Stimulated activated CD4-positive, alpha-beta T cell treated with anti-CD3 and anti-CD28 coated beads, TNF-alpha, amount 100 ng/mL, for 48 hours (primary cell): ENCODE measurements at regions not wholly inside any gene's neighbourhood (a gene's known extent, or its start where the extent isn't known, plus 50 kb on each side); places are given as distances from the start of the nearest gene placed in this dataset.
A peak's percentile ranks its signal among the peaks of the same experiment; 100 is the strongest.
"Not testable (repeated sequence)": the region's sequence is repeated elsewhere in the genome, so short reads cannot be mapped to it uniquely, and the experiment has no call there.

ENCODE experiments used
- DNase-seq, 3 donors: peaks; one replicate each; pipeline ENCODE4 v3.0.0-alpha.2; 2020; ENCODE audit warnings: low read depth in 3 of 3

DNA sequence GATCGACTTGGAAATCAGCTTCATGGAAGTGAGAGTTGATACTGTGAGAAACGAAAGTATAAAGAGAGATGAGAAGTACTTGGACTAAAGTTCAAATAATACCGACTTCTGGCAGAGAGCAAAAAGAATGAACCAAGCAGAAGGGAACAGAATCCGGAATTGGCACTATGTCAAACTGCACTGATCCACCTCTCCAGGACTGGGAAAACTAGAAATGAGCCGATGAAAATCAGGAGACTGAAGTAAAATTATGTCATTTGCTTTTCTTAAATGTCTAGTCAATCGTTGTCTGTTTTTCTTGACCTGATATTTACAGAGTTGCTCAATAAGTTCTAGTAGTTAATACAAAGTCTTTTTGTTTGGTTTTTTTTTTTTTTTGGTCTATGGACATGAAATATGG is 163.0 kb upstream of the FOXG1 start:
- no peak for DNase-seq

DNA sequence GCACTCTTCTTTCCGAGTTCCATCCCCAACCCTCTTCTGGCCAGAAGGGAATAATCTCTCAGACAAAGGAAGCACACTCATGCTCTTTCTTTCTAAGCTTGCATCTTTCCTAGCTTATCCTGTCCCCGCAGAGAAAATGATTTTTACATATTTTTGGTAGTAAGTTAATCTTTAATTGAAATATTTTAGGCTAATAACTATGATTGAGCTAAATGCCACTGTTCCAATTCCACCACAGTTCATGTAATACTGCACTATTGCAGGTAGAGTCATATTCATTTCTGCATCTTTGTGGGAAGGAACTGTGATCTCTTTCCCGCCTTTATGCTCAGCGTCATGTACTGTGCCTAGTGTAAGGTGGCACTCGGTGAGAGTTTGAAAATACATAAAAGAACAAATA is 158.9 kb upstream of the FOXG1 start:
- no peak for DNase-seq

DNA sequence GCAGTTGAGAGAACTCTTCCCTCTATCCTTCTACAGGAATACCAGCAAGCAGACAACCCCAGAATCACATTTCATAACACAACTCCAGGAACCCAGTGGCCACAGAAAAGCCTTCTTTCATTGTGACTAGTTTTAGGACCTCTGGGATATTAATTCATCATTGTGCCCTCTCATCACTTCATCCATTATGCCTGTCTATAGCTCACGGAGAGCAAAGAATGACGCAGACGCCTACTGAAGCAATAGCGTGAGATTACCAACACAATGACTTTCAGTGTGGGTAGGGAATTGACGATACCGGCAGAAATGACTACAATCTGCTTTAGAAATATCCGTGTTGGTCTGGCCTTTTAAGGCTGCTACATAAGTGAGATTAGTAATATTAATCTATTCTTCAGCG is 158.1 kb upstream of the FOXG1 start:
- no peak for DNase-seq

DNA sequence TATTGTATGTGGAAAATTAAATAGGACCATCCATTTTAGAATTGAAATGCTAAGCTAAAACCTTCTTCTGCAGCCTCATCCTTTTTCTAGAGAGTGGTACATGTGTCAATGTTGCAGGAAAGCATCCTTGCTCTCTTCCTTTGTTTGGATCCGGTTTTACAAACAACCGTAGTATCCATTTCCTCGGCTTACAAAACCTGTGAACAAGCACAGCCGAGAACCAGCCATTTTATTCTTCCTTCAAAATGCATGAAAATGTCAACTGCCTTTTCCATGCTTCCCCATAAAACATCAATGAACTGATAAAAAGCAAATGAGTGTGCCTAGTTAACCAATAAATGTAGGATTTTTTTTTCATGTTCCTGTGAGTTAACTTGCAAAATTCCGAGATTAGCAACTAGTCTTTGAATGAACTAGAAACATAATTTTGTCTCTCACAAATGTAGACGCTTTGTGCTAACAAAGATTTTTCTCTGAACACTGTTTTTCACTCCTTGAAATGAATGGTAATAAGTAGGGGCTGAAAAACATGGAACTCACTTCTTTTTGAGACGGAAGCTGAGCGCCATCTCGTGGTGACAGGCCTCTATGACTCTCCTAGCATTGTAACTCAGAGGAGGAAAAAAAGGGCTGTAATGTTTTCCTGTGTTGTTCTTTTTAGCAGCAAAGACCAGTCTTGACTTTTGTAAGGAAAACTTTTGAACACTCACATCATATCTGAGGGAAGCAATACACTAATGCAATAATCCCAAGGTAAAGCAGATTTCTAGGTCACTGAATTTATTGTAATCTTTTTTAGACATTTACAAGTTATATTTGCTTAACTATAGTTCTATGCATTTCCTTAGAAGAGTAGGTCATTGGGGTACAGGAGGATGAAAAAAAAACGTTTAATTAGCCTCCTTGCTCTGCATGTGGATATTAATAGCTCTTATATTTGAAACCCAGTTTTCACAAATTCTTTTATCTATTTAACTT is 157.4 kb upstream of the FOXG1 start:
- peak in 1 of 3 donors; percentile 2 for DNase-seq

DNA sequence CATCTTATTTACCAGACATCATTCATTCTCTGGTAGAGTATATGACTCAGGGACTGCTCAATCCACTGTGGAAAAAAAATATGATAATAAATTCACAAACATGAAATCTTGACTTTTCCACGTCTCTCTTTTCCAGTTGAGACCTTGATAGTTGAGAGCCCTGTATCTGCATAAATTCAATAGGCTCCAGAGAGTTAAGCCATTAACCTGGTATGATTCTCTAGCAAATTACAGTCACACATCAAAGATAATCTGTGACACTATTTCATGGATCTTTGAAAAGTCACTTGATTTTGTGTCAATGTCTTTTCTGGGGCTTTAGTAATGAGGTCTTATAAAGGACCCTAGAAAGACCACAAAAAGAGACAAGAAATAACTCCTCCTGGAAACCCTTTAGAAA is 154.2 kb upstream of the FOXG1 start:
- no peak for DNase-seq

DNA sequence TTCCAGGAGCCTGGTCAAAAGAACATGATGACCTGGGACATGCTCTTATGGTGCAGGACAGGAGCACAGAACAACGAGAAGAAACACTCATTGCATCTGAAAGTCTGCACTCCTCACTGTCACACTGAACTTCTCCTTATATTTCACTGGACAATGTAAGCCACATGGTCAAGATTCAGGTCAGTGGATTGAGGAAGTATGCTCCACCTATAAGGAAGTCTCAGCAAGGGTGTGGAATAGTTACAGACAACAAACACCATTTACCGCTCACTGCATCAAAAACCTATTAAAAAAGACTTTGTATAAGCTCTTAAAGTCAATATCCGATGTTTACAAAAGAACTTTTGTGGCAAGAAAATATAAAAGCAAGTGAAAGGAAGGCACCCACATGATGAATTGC is 153.1 kb upstream of the FOXG1 start:
- DNase-seq = no peak

DNA sequence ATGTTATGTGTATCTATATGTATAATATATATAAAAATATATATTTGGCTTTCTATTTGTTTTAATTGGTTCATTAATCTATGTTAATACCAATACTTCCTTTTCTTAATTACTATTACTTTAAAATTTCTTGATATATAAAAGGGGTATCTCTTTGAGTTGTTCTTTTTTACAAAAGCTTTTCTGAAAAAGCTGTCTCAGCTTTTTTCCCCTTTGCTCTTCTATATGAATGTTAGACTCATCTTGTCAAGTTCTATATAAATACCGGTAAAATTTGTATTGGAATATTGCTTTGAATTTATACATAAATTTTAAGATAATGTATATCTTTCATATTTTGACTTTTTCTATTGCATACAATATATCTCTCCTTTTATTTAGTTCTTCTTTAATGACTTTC is 139.8 kb upstream of the FOXG1 start:
- no peak for DNase-seq

DNA sequence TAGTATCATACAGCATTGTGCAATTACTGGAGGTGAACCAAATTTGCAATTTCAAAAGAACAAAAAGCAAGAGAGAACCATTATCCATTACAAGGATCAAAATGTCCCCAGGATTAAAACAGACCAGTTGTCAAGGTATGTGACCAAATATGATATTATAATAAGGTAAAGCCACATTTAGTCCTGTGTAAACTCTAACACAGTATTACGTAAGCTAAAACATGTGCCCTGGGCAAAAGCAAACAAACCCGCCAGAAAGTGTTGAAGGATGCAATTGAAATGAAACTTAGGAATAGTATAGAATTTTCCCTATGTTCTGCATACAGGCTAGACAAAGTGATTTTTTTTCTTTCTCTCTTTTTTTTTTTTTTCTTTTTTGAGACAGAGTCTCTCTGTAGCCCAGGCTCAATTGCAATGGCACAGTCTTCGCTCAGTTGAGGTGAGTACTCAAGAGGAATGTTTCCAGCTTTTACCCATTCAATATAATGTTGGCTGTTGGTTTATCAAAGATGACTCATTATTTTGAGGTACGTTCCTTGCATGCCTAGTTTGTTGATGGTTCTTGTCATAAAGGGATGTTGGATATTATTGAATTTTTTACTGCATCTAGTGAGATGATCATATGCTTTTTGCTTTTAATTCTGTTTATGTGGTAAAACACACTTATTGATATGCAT is 137.1 kb upstream of the FOXG1 start:
- no peak for DNase-seq

DNA sequence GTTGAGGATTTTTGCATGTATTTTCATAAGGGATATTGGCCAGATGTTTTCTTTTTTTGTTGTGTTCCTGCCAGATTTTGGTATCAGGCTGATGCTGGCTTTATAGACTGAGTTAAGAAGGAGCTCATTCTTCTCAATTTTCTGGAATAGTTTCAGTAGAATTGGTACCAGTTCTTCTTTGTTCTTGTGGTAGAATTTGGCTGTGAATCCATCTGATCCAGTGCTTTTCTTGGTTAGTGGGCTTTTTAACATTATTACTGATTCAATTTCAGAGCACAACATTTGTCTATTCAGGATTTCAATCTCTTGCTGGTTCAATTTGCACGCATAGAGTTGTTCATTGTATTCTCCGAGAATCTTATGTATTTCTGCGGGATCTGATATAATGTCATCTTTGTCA is 136.5 kb upstream of the FOXG1 start:
- no peak for DNase-seq

DNA sequence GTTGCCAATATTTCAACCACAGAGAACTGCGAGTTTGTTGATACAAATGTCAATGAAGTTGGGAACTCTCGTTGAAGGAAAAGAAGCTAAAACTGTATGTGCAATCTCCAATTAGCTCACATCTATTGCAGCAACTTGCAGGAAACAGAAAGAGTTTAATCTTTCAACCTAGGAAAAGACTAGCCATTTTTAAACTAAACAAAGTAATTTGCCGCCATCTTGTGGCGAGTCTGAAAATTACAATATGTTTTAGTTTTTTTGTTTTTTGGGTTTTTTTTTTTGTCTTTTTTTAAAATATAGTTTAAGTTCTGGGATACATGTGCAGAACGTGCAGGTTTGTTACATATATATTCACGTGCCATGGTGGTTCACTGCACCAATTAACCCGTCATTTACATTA is 131.2 kb upstream of the FOXG1 start:
- DNase-seq = peak in 1 of 3 donors; percentile 1

DNA sequence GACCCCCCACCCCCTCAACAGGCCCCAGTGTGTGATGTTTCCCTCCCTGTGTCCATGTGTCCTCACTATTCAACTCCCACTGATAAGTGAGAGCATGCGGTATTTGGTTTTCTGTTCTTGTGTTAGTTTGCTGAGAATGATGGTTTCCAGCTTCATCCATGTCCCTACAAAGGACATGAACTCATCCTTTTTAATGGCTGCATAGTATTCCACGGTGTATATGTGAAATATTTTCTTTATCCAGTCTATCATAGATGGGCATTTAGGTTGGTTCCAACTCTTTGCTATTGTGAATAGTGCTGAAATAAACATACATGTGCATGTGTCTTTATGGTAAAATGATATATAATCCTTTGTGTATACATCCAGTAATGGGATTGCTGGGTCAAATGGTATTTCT is 130.8 kb upstream of the FOXG1 start:
- not testable (repeated sequence) for DNase-seq

DNA sequence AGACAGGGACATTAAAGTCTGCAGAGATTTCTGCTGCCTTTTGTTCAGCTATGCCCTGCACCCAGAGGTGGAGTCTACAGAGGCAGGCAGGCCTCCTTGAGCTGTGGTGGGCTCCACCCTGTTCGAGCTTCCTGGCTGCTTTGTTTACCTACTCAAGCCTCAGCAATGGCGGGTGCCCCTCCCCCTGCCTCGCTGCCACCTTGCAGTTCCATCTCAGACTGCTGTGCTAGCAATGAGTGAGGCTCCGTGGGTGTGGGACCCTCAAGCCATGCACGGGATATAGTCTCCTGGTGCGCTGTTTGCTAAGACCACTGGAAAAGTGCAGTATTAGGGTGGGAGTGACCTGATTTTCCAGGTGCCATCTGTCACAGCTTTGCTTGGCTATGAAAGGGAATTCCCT is 125.4 kb upstream of the FOXG1 start:
- not testable (repeated sequence) for DNase-seq

DNA sequence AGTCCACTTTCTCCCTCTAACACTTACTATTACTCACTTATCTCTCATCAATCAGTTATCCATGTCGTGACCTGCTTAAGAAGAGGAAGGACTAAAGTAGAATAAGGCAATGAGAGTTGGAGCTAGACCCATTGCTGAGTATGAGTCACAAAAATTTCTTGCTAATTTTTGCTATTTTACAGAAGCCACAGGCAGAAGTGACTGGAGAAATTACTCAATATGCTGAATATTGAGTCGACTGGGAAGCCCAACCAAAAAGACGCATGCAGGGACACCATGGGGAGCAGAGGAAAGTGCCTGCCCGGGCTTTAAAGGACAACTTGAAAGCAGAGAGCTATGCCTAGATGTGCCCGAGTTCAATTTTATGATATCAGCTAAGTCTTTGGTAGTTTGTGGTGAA is 115.4 kb upstream of the FOXG1 start:
- no peak for DNase-seq

DNA sequence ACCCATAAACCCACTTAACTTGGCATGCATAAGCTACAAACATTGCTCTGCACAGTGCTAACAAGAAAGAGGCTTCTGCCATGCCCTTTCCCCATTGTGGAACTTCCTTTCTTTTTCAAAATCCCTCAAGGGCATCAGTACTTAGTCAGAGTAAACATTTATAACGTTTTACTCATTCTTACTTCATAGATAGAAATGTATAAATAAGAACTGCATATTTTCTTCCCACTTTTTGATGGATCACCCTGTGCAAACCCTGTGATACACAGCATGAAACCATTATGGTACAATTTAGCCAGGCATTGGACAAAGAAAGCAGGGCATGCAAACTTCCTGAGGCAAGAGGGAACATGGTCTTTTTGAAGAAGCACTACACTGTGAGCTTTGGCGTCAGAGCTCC is 113.8 kb upstream of the FOXG1 start:
- DNase-seq = no peak

DNA sequence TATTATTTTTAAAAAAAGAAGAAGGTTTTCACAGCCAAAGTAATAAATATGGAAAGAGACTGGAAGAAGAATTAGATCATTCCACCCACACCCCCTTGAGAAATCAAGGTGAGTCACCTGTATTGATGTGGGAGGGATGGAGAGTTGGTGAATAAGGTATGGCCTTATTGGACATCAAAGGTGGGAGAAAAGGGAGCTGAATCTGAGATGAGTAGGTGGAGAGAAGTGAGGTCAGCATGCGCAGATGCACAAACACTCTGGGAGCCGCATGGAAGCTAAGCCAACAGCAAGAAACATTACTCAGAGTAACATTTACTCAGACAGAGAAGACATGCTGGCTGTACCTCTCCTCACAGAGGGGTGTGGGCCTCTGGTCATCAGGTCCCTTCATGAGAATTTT is 113.1 kb upstream of the FOXG1 start:
- no peak for DNase-seq

DNA sequence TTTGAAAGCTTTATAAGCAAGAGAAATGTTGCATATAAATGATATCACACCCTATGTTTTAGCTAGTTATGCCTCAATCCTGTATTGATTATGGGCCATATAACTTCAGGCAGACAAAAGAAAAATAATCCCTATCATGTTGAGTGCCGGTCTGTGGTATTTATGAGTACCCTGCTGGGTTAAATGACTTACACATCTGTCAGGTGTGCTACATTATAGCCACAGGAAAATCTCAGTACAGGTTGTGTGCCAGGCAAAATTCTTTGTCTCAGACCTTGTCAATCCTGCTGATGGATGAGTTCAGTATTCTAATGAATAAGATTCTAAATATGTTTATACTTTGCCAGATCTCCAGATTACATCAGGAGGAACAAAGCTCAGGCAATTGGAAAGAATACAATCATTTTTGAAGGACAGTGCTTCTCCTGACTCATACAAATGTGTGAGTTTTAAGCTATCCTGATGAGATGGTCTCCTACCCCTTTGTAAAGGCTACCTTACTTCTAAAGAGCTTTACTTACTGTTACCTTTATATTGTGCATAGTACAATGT is 109.8 kb upstream of the FOXG1 start:
- no peak for DNase-seq

DNA sequence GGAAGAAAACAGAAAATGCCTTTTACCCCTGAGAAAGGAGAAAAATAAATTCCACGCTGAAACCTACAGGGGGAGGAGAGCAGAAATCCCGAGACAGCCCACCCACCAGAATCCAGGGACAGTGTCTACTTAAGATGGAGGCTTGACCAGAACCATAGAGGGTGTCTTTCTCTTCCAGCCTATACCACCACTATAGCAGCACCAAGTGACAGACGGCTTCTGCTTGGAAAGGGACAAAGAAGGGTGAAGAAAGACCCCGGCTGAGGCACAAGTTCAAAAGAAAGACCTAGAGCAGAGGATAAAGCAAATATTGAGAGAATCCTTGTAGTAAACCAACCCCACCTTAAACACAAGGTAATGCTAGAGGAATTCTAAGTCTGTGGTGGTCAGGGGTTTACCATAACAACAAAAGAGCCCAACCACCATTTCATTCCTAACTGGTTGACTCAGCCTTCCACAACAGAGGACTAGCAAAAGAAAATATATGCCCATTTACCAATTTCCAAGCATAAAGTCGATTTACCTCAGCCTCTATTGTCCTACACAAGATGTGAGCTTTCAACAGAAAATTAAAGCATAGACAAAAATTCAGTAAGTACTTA is 105.3 kb upstream of the FOXG1 start:
- no peak for DNase-seq

DNA sequence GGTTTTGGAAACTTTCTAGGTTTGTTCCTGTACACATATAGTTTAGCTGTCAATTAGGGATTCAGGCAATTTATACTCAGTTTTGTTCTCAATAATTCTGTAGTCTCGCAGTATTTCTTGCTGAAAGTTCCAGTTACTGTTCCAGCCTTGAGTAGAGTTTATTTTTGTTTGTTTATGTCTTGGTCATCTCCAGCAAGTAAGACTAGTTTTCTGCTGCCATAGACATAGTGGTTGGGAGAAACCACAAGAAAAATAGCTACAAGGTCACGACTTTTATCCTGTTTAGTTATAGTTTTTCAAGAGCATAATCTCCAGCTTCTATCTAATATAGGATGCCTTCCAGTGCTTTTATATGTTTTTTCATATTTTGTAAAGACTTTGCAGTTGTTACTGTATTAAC is 99.6 kb upstream of the FOXG1 start:
- DNase-seq = no peak

DNA sequence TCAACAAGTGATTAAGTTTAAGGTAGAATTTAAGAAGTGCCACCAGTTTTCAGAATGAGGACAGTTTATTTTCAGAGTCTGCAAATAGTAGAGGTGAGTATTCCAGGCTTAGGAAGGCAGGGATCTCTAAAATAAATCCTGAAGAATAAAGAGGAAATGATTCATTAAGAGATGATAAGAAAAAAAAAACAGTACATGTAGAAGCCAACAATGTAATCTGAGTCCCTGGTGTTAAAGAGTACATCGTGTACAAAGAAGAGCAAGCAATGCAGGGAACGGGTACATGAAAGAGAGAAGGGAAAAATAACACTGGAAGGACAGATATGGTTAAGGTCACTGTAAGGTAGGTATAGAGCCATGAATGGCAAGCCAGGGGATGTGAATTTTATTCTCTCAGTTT is 95.2 kb upstream of the FOXG1 start:
- DNase-seq = no peak

DNA sequence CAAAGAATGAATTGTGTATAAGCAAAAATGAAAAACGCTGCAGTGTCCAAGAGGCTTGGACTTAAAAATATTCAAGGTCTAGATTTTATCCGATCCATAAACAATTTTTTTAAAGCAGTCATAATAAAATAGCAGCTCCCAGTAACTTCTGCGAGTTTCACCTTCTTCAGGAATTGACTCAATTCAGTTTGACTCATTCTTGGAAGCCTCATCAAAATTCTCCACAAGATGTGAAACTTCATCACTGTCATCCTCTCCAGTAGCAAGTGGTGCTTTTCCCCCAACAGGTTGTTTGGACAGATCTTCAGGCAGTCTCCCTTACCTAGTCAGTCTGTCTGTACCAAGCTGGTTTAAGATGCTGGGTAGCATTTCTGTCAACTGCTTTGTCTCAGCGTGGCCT is 93.5 kb upstream of the FOXG1 start:
- DNase-seq = no peak

DNA sequence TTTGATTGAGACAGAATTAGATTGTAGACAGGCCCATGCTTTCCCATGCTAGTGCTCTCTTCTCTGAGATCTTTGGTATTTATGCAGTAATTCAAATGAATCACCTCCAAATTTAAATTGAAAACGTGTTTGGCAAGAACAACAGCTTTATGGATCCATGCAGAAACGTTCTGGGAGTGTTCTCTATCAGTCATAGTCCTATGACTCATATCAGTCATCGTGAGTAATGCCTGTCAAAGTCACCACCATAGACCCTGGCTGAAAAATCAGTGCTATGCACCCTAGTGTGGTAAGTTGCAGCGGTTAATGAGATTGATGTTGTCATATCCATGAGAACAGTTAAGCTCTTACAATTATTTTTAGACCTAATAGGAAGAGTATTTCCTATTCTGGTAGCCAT is 90.1 kb upstream of the FOXG1 start:
- DNase-seq = no peak

DNA sequence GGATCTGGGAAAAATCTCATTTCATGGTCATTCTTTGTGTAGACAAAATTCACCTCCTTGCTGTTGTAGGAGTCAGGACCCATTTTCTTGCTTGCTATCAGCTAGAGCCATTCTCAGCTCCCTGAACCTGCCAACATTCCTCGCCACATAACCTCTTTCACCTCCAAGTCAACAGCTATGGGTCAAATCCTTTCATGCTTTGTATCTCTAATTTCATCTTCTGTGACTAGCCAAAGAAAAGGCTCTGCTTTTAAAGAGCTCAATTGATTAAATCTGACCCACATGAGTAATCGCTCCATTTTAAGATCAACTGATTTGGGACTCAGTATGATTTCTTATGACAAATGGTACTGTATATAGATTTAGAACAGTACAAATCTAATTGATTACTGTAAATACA is 89.2 kb upstream of the FOXG1 start:
- DNase-seq = no peak

DNA sequence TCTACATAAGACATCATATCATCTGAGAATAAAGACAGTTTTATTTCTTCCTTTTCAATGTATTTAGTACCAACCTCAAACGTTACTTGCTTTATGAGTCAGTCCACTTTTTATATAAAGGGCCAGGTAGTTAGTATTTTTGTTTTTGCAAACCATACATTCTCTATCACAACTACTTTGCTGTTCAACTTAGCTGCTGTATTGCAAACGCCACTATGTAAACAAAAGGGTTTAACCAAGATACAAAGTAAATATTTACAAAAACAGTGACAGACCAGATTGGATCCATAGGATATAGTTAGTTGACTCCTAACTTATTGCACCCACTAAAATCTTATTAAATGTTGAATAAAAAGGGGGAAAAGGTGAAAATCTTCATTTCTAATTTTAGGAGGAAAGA is 87.7 kb upstream of the FOXG1 start:
- no peak for DNase-seq
